ENCODE measurements at regions not wholly inside any gene's neighbourhood (a gene's known extent, or its start where the extent isn't known, plus 50 kb on each side); places are given as distances from the start of the nearest gene placed in this dataset.

DNA sequence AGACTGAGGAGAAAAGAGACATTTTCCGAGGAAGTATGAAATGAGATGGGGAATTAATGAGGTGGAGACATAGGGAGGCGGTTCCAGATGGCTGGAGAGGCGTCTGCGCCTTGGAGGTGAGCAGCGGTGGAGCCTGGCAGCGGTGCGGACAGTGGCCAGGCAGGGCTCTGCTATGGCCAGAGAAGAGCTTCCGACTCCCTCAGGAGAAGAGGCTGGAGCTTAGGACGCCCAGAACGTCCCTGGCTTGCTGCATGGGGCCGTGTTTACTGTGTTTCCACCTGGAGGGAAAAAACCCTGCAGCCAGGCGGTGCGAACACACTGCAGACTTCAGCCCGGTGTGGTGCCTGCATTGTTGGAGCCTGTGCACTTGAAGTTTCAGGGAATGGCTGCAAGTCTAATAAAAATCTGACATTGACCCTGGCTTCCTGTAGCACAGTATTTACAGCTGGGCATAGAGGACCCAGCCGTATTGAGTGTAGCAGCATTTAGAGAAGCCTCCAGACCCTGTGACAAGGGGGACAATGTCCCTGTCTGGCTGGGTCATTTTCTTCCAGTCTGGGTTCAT is 447.1 kb upstream of the MKI67 start:
- CTCF ChIA-PET: interaction anchor here (1.0 to 1.6 kb wide), 2 partner anchors 82 to 305 kb away, joined by 3 to 5 read pairs; no protein-coding TSS in a partner anchor
- no peaks in the 10 kb centered on the region for H3K79me2 ChIP-seq (ENCODE audit: insufficient read depth)
- no peak overlapping the region for H3K4me2 ChIP-seq
- WGBS (ENCODE audit: low lambda C conversion rate): 34% methylated on average over 4 of the region's 15 CpGs
- H3K27me3 ChIP-seq (ENCODE audit: insufficient read depth): no peaks in the 10 kb centered on the region
- no peak for DNase-seq
- peaks cover 0 to 24% of the 10 kb centered on the region in 2 experiments; a peak in 1 of 4 replicates for H3K4me1 ChIP-seq (ENCODE audit: control insufficient read depth in 1 of 2, insufficient read depth in 2 of 2, low read depth in 1 of 2, low read length in 1 of 2)
- no peak overlapping the region for H3K27ac ChIP-seq (ENCODE audit: low read depth in 2 of 2, low read length in 1 of 2)
- H3K36me3 ChIP-seq (replicated peaks in 1 of 2; ENCODE audit: control insufficient read depth in 1 of 2, insufficient read depth in 2 of 2, low read length in 1 of 2): no peaks in the 10 kb centered on the region
- H2AFZ ChIP-seq (ENCODE audit: low read depth): no peak overlapping the region
- POLR2A ChIA-PET: no interaction called here
- H3F3A ChIP-seq (replicated peaks; ENCODE audit: insufficient read depth): no peaks in the 10 kb centered on the region
- H3K9me3 ChIP-seq: no peaks in the 10 kb centered on the region
- H4K20me1 ChIP-seq (ENCODE audit: insufficient read depth): no peaks in the 10 kb centered on the region
- H3K4me3 ChIP-seq (ENCODE audit: low read depth in 2 of 2, low read length in 1 of 2): no peak overlapping the region
- TF ChIP-seq RFX5 (IDR thresholded peaks at IDR 0.05; ENCODE audit: low read length): no peak
- no peak for TF ChIP-seq TAF1 (IDR thresholded peaks at IDR 0.05; ENCODE audit: borderline replicate concordance, low read depth, low read length)
- no peak for TF ChIP-seq RCOR1 (IDR thresholded peaks at IDR 0.05; ENCODE audit: low read length)
- no peak for TF ChIP-seq EZH2phosphoT487 (IDR thresholded peaks at IDR 0.05; ENCODE audit: borderline replicate concordance, low read depth)
- no peak for TF ChIP-seq MEF2A (IDR thresholded peaks at IDR 0.05; ENCODE audit: borderline replicate concordance, low read depth)
- TF ChIP-seq EP300 (IDR thresholded peaks at IDR 0.05; ENCODE audit: borderline replicate concordance in 1 of 2, low read depth in 1 of 2, low read length in 1 of 2): no peak
- no peak for TF ChIP-seq ZBTB33 (IDR thresholded peaks at IDR 0.05; ENCODE audit: borderline replicate concordance, low read depth)
- TF ChIP-seq USF2 (IDR thresholded peaks at IDR 0.05; ENCODE audit: borderline replicate concordance, low read depth, low read length): no peak
- no peak for TF ChIP-seq GABPA (IDR thresholded peaks at IDR 0.05; ENCODE audit: low read depth)
- no peak for TF ChIP-seq JUND (IDR thresholded peaks at IDR 0.05)
- TF ChIP-seq REST (IDR thresholded peaks at IDR 0.05; ENCODE audit: low read depth, low read length): no peak
- TF ChIP-seq ELF1 (IDR thresholded peaks at IDR 0.05): no peak
- TF ChIP-seq TEAD4 (IDR thresholded peaks at IDR 0.05; ENCODE audit: borderline replicate concordance, insufficient read depth): no peak
- TF ChIP-seq TCF12 (IDR thresholded peaks at IDR 0.05): no peak
- TF ChIP-seq CHD2 (IDR thresholded peaks at IDR 0.05; ENCODE audit: low read length, partially characterized antibody): no peak
- H3K9me2 ChIP-seq: no peaks in the 10 kb centered on the region
- no peak overlapping the region for H3K9ac ChIP-seq
